HG02938 (cell line): ENCODE measurements at regions not wholly inside any gene's neighbourhood (a gene's known extent, or its start where the extent isn't known, plus 50 kb on each side); places are given as distances from the start of the nearest gene placed in this dataset.

Experiments used
- ATAC-seq: cut with Tn5 transposase; IDR thresholded peaks from one replicate; pipeline ENCODE4 v1.9.1; 2021; ENCODE audit warnings: mild to moderate bottlenecking, moderate library complexity; ENCODE audit not compliant: unreplicated experiment

- ATAC-seq: no peak
Observed at GRCh38 chr2:51758081-51758480, 726.1 kb upstream of the NRXN1 start.

DNA sequence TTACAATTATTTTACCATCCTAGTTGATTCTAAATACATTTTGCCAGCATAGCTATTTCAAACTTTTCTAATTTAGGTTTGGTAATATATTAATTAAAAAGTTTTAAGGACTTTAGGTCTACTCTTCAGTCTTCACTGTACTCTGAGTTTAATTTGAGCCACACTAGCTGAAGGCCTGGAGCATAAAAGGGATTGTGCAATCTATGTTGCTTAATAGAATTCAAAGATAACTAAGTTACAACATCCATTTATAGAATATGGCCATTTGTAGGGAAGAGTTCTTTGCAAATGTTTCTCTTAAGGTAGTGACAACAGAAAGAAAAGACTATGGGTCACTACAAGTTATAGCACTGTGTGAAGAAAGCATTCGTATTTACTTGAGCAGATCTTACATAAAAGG is 702.2 kb upstream of the NRXN1 start:
- ATAC-seq: no peak

DNA sequence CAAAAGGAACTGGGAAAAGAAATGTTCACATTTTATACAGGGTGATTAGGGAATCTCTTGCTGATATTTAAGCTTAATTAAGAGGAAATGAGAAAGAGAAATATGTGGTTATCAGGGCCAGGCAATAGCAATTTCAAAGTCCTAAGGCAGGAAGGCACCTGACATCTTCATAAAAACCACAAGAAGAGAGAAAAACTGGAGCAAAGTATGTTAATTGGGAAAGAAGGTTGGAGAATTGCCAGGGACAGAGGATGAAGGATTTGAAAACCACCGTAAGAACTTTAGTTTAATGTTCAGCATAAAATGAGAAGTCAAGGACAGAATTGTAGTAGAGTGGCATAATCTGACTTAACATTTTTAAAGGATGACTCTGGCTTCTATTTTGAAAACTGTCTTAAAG is 691.8 kb upstream of the NRXN1 start:
- ATAC-seq: no peak

GRCh38 chr2:51722311-51722710 is 690.4 kb upstream of the NRXN1 start:
- ATAC-seq: no peak

GRCh38 chr2:51720826-51721225 is 688.9 kb upstream of the NRXN1 start:
- no peak for ATAC-seq

GRCh38 chr2:51718881-51719280 is 686.9 kb upstream of the NRXN1 start:
- ATAC-seq: no peak

- no peak for ATAC-seq
Observed at GRCh38 chr2:51717312-51717711, 685.4 kb upstream of the NRXN1 start.

DNA sequence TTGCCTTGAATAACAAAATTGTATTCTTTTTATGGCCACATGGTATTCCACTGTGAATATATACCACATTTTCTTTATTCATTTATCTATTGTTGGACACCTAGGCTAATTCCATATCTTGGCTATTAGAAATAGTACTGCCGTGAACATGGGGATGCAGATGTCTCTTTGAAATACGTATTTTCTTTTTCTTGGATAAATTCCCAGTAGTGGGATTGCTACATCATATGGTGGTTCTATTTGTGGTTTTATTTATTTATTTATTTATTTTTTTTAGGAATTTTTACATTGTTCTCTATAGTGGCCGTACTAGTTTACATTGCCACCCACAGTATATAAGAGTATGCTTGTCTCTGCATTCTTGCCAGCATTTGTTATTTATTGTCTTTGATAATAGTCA is 679.8 kb upstream of the NRXN1 start:
- no peak for ATAC-seq

DNA sequence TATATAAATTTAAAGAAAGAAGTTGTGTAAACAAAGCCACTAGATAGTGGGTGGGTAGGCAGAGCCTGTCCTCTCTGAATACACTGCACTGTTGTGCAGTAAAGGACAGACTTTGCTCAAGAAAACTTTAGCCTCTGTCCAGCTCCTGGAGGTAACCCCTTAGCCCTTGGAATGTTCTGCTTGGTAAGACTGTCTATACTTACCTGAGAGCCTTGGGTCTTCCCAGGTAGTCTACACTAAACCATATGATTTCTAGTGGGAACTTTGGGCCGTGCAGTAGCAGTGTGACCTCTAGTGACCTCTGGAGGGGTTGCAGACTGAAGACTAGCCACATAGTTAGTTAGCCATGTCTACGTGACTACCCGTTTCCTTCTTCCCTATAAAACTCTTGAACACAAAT is 678.3 kb upstream of the NRXN1 start:
- no peak for ATAC-seq

DNA sequence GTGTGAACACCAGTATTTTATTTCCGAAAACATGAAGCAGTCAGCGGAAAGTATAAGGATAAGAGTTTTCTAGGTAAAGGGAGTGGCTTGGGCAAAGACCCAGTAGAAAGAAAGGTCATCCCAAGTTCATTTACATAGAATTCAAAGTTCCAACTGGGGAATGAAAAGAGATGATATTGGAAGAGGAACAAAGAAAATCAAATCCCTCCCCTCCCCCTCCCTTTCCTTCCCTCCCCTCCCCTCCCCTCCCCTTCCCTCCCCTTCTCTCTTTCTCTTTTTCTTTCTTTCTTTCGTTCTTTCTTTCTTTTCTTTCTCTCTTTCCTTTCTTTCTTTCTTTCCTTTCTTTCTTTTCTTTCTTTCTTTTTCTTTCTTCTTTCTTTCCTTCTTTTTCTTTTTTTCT is 675.7 kb upstream of the NRXN1 start:
- ATAC-seq: no peak

DNA sequence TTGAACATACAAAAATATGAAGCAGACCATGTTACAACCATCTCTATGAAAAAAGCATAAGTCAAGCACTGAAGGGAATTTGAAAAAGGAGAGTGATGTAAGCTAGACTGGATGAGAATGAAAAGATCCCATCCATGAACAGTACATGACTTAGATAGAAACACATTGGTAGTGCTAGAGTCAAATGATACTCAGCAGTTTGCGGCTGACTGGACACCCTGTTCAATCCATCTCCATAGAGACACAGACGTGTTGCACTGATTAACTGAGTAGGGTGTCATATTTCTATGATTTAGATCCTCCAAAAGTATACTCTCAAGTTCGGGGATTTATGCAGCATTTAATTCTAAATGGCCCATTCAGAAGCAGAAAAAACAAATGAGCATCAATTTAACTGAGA is 674.3 kb upstream of the NRXN1 start:
- no peak for ATAC-seq

- no peak for ATAC-seq
Observed at GRCh38 chr2:51705417-51705816, 673.5 kb upstream of the NRXN1 start.

DNA sequence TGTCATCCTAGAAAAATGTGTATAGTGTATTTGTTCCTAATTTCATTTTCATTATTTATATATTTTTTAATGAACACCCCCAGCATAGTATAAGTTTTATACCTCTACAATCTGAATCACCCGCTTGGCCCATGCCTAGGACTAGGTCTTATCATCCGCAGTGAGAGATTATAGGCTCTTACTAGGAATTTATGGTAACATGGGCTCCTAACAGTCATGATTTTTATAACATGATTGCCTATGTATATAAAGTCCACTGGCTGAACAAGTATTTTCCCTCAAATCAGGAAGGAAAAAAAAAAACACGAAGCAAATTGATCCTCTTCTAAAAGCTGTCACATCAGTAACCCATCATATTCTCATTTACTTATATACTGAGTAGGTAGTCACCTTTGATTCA is 666.1 kb upstream of the NRXN1 start:
- no peak for ATAC-seq

DNA sequence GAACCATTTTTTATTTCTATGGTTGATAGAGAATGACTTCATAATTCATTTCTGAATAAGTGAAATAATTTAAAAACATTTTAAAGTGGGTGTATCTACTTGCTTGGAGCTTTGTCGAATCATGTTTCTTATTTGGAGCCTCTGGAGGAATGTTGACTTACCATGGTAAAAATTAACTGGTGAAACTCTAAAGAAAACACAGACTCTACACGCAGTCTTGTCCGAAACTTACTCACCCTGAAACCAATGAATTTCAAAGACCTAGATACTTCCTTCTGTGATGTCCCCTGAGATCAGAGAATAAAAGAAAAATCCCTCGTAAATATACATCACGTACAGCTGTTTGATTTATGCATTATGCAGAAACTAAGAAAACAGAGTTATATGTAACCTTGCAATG is 665.2 kb upstream of the NRXN1 start:
- no peak for ATAC-seq

DNA sequence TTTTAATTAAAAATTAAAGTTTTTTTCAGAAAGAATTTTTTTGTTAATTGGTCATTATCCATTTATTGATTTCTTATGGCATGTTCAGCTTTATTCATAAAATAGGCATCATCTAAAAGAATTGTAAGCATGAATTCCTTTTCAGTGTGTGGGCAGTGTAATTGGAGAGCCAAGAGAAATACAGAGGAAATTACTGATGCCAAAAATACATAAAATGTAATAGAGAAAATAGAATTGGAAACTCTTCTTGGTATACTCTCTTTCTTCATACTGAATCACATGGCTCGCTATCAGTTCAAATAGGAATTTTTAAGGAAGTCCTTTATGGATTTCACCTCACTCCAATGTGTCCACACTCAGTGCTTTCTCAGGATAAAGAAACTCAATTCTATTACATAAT is 663.6 kb upstream of the NRXN1 start:
- no peak for ATAC-seq

- no peak for ATAC-seq
Observed at GRCh38 chr2:51693640-51694039, 661.7 kb upstream of the NRXN1 start.

GRCh38 chr2:51681854-51682253 is 649.9 kb upstream of the NRXN1 start:
- ATAC-seq: no peak

DNA sequence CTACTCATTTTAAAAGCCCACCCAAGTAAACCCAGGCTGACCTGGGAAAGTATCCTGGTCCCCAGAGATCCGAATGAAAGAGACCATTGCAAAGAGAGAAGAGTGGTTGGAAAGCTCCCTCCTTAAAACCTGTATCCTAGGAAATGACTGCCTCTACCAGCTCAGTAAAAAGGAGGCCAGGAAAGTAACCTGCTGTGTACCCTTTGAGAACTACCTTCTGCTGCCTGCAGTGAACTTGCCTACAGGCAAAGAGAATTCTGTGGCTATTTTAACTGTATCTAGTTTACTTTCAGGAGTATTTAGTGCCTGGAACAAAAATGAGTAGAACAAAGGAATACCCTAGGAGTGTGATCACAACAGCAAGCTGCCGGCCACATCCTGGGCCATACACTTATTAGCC is 641.7 kb upstream of the NRXN1 start:
- no peak for ATAC-seq

- no peak for ATAC-seq
Observed at GRCh38 chr2:51667679-51668078, 635.7 kb upstream of the NRXN1 start.

DNA sequence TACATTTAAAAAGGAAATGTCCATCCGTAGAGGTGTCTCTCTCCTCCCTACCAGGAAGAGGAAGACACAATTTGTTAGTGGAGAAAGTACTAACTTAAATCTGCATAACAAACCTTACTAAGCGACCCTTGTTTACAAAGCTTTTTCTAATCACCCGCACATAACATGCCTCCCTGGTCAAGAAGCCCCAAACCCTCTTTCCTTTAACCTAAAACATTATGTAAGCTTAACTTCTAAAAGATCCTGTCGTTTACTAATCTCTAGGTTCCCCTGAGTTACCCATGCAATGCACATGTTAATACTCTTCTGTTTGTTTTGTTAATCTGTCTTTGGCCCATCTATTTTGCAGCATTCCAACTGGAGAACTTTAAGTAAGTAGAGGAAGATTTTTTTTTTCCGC is 630.3 kb upstream of the NRXN1 start:
- ATAC-seq: no peak

DNA sequence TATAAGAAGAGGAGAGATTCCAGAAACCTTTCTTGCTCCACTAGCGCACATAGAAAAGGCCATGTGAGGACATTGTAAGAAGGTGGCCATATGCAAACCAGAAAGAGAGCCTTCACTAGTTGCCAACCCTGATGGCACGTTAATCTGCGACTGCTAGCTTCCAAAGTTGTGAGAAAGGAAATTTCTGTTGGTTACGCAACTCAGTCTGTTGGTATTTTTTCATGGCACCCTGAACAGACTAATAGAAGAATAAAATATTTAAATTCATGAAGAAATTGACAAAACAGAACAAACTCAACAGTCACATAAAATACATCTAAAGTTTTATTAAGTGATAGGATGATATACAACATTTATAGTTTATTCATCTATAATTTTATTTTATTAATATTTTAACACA is 625.9 kb upstream of the NRXN1 start:
- ATAC-seq: no peak

GRCh38 chr2:51650769-51651168 is 618.8 kb upstream of the NRXN1 start:
- peak; percentile 61 for ATAC-seq

DNA sequence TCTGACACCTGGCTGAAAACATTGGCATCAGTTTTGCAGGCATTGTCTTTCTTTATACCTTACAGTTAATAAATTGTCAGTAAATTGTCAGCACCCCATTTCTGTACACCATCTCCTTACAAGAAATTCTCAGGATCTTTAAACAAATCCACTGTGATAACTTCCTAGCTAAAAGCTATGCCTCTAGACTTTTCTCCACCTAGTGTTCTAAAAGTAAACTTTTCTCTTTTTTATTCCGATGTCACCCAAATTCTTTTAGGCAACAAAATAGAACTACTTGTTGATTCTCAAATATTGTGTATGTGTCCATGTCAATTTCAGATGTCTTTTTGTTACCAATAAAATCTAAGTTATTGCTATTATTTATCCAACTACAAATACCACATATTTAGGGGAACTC is 617.4 kb upstream of the NRXN1 start:
- no peak for ATAC-seq

DNA sequence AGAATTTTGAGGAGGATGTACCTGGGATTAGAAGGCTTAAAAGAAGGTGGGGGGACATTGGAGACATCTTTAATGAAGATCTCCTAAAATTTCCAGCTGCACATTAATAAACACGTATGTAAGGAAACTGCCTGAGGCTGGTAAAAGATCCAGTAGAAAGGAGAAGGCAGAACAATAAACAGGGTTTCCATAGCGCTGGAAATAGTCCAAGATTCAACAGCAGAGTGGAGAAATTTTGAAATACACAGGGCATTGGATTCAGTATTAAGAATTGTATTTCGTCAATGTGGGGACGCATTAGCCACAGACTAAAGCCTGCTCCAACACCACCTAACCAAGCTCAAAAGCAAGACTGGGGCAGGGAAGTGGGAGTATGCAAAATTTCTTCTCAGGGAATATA is 606.9 kb upstream of the NRXN1 start:
- no peak for ATAC-seq
